MCF 10A (cell line): ENCODE measurements at regions not wholly inside any gene's neighbourhood (a gene's known extent, or its start where the extent isn't known, plus 50 kb on each side); places are given as distances from the start of the nearest gene placed in this dataset.
"Not testable (repeated sequence)": the region's sequence is repeated elsewhere in the genome, so short reads cannot be mapped to it uniquely, and the experiment has no call there.

ENCODE experiments used
- BruUV-seq: library from RNA; stranded (reverse); fragments of 400-500 nt; replicated peaks from 2 replicates; lab custom pipeline; 2021; lab: Mats Ljungman, UMichigan
- CTCF ChIA-PET: fragments of 300-600 bp; sonication (Branson Sonifier 250); formaldehyde crosslinking; extraction: SDS; loops from one replicate; lab custom pipeline; 2021; ENCODE audit warnings: antibody characterized with exemption, inconsistent platforms; lab: Yijun Ruan, JAX
- POLR2A ChIA-PET: fragments of 300-600, 350-650 bp; sonication (Branson Sonifier 250); formaldehyde crosslinking; extraction: SDS; loops from one replicate; lab custom pipeline; 2020; ENCODE audit warnings: antibody characterized with exemption, inconsistent platforms; lab: Yijun Ruan, JAX
- DNase-seq: peaks from one replicate; pipeline ENCODE4 v3.0.0-alpha.2; 2018; ENCODE audit not compliant: unreplicated experiment
- H3K27ac Mint-ChIP-seq: one replicate; pipeline ENCODE4 v1.8.0; 2022; ENCODE audit warnings: mild to moderate bottlenecking, low read depth, mixed read lengths; ENCODE audit not compliant: unreplicated experiment
- H3K27me3 Mint-ChIP-seq: one replicate; pipeline ENCODE4 v1.8.0; 2022; ENCODE audit warnings: mixed read lengths; ENCODE audit not compliant: insufficient read depth, unreplicated experiment
- H3K36me3 Mint-ChIP-seq: one replicate; pipeline ENCODE4 v1.8.0; 2022; ENCODE audit warnings: mild to moderate bottlenecking, moderate library complexity, mixed read lengths; ENCODE audit not compliant: insufficient read depth, unreplicated experiment
- H3K4me1 Mint-ChIP-seq: one replicate; pipeline ENCODE4 v1.8.0; 2022; ENCODE audit warnings: mixed read lengths; ENCODE audit not compliant: insufficient read depth, unreplicated experiment
- H3K4me3 Mint-ChIP-seq: one replicate; pipeline ENCODE4 v1.8.0; 2022; ENCODE audit warnings: mild to moderate bottlenecking, moderate library complexity, mixed read lengths; ENCODE audit not compliant: unreplicated experiment
- H3K9me3 Mint-ChIP-seq: one replicate; pipeline ENCODE4 v1.8.0; 2022; ENCODE audit warnings: mixed read lengths; ENCODE audit not compliant: unreplicated experiment
- CTCF ChIP-seq: fragments of 200-600 bp; IDR thresholded peaks from one replicate; pipeline ENCODE4 v1.8.0; 2022; ENCODE audit warnings: antibody characterized with exemption, mild to moderate bottlenecking; ENCODE audit not compliant: unreplicated experiment
- intact Hi-C: fragments of 100-400 bp; cut with micrococcal nuclease; formaldehyde crosslinking; loops from 2 replicates; pipeline ENCODE4 v1.14.1; 2022

GRCh38 chrX:65866773-65867172, 173.1 kb downstream of the VSIG4 start:
- no peaks in the 10 kb centered on the region for H3K27me3 Mint-ChIP-seq
- peaks cover 8% of the 10 kb centered on the region for H3K9me3 Mint-ChIP-seq
- no peak for TF ChIP-seq CTCF
- peaks cover 2% of the 10 kb centered on the region for H3K4me1 Mint-ChIP-seq
- DNase-seq: no peak
- no peak overlapping the region for H3K4me3 Mint-ChIP-seq
- POLR2A ChIA-PET: no interaction called here
- CTCF ChIA-PET: no interaction called here
- no TSS peak for BruUV-seq
- no peak overlapping the region for H3K27ac Mint-ChIP-seq
- intact Hi-C loops: no loop called here
- H3K36me3 Mint-ChIP-seq: no peaks in the 10 kb centered on the region

GRCh38 chrX:65866146-65866545, 173.7 kb downstream of the VSIG4 start:
- no peak overlapping the region for H3K27ac Mint-ChIP-seq
- CTCF ChIA-PET: interaction anchor here (0.7 kb wide), 1 partner anchor 135 kb away, joined by 3 read pairs; no protein-coding TSS in a partner anchor
- H3K9me3 Mint-ChIP-seq: peaks cover 8% of the 10 kb centered on the region
- intact Hi-C loops: no loop called here
- H3K4me3 Mint-ChIP-seq: no peak overlapping the region
- no peak for TF ChIP-seq CTCF
- no peaks in the 10 kb centered on the region for H3K27me3 Mint-ChIP-seq
- no TSS peak for BruUV-seq
- no peaks in the 10 kb centered on the region for H3K4me1 Mint-ChIP-seq
- no peak for DNase-seq
- H3K36me3 Mint-ChIP-seq: no peaks in the 10 kb centered on the region
- POLR2A ChIA-PET: no interaction called here

GRCh38 chrX:65862638-65863037, 177.2 kb downstream of the VSIG4 start:
- no peak overlapping the region for H3K4me3 Mint-ChIP-seq
- BruUV-seq: no TSS peak
- H3K4me1 Mint-ChIP-seq: peaks cover 5% of the 10 kb centered on the region
- no peak for TF ChIP-seq CTCF
- ChIA-PET CTCF (no interaction called here), POLR2A (no interaction called here)
- peaks cover 14% of the 10 kb centered on the region for H3K9me3 Mint-ChIP-seq
- H3K27me3 Mint-ChIP-seq: no peaks in the 10 kb centered on the region
- H3K27ac Mint-ChIP-seq: no peak overlapping the region
- intact Hi-C loops: no loop called here
- DNase-seq: no peak
- no peaks in the 10 kb centered on the region for H3K36me3 Mint-ChIP-seq

GRCh38 chrX:65859299-65859698, 180.6 kb downstream of the VSIG4 start:
- H3K36me3 Mint-ChIP-seq: no peaks in the 10 kb centered on the region
- no TSS peak for BruUV-seq
- intact Hi-C loops: no loop called here
- H3K4me3 Mint-ChIP-seq: no peak overlapping the region
- peaks cover 34% of the 10 kb centered on the region for H3K9me3 Mint-ChIP-seq
- ChIA-PET POLR2A (no interaction called here), CTCF (interaction anchor here (0.5 to 0.6 kb wide), 2 partner anchors 112 to 390 kb away, joined by 3 to 4 read pairs; no protein-coding TSS in a partner anchor)
- no peak overlapping the region for H3K27ac Mint-ChIP-seq
- no peak for DNase-seq
- H3K4me1 Mint-ChIP-seq: peaks cover 5% of the 10 kb centered on the region
- no peak for TF ChIP-seq CTCF
- H3K27me3 Mint-ChIP-seq: no peaks in the 10 kb centered on the region

GRCh38 chrX:65854437-65854836, 185.4 kb downstream of the VSIG4 start:
- H3K27ac Mint-ChIP-seq, H3K27me3 Mint-ChIP-seq, DNase-seq, BruUV-seq, POLR2A ChIA-PET, intact Hi-C loops, H3K36me3 Mint-ChIP-seq, H3K4me1 Mint-ChIP-seq, H3K4me3 Mint-ChIP-seq: not testable (repeated sequence)
- CTCF ChIA-PET: interaction anchor here (0.7 to 0.9 kb wide), 2 partner anchors 92 to 326 kb away, joined by 3 read pairs; no protein-coding TSS in a partner anchor
- H3K9me3 Mint-ChIP-seq: peaks cover 39% of the 10 kb centered on the region

GRCh38 chrX:65851306-65851705, 183.9 kb downstream of the MSN start:
- DNase-seq, POLR2A ChIA-PET, H3K27ac Mint-ChIP-seq, H3K4me3 Mint-ChIP-seq, H3K4me1 Mint-ChIP-seq, H3K36me3 Mint-ChIP-seq, CTCF ChIA-PET, H3K27me3 Mint-ChIP-seq, BruUV-seq, intact Hi-C loops: not testable (repeated sequence)
- H3K9me3 Mint-ChIP-seq: peaks cover 36% of the 10 kb centered on the region
